GM10266 (cell line): ENCODE measurements at regions not wholly inside any gene's neighbourhood (a gene's known extent, or its start where the extent isn't known, plus 50 kb on each side); places are given as distances from the start of the nearest gene placed in this dataset.

Experiments
- DNase-seq: peaks from one replicate; pipeline ENCODE4 v3.0.0; 2012; ENCODE audit errors: extremely low spot score
- TF ChIP-seq, protein P1 (sequence below): IDR thresholded peaks from 2 replicates; pipeline ENCODE4 v1.5.1; 2012; ENCODE audit warnings: mild to moderate bottlenecking, low read depth; ENCODE audit not compliant: control insufficient read depth, insufficient read depth; ENCODE audit errors: missing control alignments

DNA sequence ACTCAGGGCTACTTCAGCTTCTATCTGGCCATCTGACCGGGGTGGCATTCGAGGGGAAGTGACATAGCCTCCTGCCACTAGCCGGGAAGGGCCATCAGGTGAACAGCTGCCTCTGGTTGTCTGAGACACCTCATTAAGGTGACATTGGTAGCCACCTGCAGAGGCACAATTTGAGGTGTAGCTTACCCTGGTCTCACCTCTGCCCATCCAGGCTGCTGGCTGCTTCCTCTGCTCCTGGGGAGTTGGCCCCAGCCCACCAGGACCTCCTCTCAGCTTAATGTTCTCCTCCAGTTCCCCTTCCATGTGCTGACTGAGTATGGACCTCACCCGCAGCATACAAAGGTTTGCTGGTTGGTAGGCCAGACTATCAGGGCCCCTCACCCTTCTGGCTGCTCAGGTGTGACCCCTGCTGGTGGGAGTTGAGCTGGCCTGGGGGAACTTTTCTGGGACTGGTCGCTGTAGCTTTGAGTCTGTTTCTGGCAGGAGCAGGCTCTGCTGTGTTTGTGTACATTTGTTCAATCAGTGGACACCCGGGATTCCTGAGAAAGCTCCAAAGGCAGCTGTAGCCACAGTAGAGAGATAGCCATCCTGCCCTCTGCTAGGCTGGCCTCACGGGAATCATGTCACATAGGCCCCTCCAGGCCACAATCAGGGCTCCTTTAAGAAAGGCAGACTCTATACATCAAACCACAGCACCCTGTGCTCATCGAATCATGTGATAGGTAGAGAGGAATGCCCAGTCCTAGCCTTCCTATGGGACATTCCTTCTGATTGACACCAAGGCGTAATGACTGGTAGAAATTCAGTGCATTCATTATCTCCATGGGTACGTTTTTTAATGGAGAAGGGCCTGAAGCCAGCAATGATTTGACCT is 295.1 kb upstream of the PLET1 start:
- DNase-seq = peak; percentile 38
- TF ChIP-seq, protein P1, sequence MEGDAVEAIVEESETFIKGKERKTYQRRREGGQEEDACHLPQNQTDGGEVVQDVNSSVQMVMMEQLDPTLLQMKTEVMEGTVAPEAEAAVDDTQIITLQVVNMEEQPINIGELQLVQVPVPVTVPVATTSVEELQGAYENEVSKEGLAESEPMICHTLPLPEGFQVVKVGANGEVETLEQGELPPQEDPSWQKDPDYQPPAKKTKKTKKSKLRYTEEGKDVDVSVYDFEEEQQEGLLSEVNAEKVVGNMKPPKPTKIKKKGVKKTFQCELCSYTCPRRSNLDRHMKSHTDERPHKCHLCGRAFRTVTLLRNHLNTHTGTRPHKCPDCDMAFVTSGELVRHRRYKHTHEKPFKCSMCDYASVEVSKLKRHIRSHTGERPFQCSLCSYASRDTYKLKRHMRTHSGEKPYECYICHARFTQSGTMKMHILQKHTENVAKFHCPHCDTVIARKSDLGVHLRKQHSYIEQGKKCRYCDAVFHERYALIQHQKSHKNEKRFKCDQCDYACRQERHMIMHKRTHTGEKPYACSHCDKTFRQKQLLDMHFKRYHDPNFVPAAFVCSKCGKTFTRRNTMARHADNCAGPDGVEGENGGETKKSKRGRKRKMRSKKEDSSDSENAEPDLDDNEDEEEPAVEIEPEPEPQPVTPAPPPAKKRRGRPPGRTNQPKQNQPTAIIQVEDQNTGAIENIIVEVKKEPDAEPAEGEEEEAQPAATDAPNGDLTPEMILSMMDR = peak; percentile 62

DNA sequence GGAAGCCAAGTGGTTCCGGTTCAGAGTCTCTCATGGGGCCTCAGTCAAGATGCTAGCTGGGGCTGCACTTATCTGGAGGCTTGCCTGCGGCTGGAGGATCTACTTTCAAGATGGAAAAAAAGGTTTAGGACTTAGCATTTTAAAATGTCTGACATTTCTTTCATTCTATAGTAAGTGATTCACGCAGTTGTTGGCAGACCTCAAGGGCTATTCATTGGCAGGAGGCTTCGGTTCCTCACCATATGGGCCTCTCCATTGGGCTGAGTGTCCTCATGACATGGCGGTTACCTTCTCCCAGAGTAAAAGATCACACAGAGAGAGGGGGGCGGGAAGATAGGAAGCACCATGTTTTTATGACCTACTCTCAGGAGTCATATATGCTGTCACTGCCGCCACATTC is 298.0 kb upstream of the PLET1 start:
- TF ChIP-seq, protein P1 = no peak
- no peak for DNase-seq

GRCh38 chr11:112563808-112564207 is 303.1 kb upstream of the PLET1 start:
- DNase-seq = no peak
- TF ChIP-seq, protein P1 = no peak

- DNase-seq = no peak
- TF ChIP-seq, protein P1 = no peak
Observed at GRCh38 chr11:112564228-112564955, 303.7 kb upstream of the PLET1 start.

GRCh38 chr11:112565551-112565950 is 304.9 kb upstream of the PLET1 start:
- TF ChIP-seq, protein P1 = no peak
- no peak for DNase-seq

DNA sequence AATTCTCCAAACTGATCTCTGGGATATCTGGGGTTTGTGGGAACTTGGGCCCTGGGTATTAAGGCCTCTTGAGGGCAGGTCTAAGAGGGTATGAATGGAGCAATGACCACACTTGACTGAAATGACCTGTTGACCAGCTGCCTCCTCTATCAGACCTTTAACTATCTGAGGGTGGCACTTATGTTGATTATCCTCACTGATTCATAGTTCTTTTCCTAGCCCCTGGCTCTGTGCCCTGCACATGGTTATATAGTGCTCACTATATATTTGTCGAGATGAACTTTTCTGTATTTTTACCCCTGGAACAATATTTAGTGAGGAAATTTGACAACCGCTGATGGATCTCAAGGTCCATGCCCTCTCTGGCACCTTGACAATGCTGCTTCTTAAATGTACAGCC is 305.5 kb upstream of the PLET1 start:
- DNase-seq = no peak
- TF ChIP-seq, protein P1 = no peak

DNA sequence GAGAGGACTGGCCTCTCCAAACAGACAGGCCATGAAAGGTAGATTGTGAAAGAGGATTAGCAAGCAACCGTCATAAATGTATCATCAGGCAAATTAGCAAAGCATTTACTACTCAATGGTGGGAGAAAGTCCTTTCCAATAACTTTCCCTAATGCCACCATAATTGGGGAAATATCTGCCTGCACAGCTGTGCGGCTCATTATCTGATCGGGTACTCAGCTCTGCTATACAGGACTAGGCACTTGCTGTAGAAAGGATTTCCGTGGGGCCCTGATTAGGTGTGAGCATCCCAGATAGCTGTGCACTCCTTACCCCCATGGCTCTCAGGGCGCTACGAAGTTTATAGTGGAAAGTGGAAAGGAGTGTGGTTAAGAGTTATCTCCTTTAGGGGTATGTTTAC is 309.7 kb upstream of the PLET1 start:
- TF ChIP-seq, protein P1 = no peak
- no peak for DNase-seq
